ENCODE measurements at regions not wholly inside any gene's neighbourhood (a gene's known extent, or its start where the extent isn't known, plus 50 kb on each side); places are given as distances from the start of the nearest gene placed in this dataset.
"Not testable (repeated sequence)": the region's sequence is repeated elsewhere in the genome, so short reads cannot be mapped to it uniquely, and the experiment has no call there.

- no peak overlapping the region for H3K4me3 Mint-ChIP-seq
- no peaks in the 10 kb centered on the region for H3K36me3 Mint-ChIP-seq
- POLR2A ChIA-PET: no interaction called here
- H3K4me1 Mint-ChIP-seq: no peaks in the 10 kb centered on the region
- no peaks in the 10 kb centered on the region for H3K27me3 Mint-ChIP-seq
- H3K9me3 Mint-ChIP-seq: no peaks in the 10 kb centered on the region
- no peak for DNase-seq
- H3K27ac Mint-ChIP-seq: no peak overlapping the region
- ATAC-seq (ENCODE audit: low read depth): no peak
Measured at GRCh38 chr6:67759001-67759400, 876.1 kb upstream of the ADGRB3 start.

GRCh38 chr6:67757465-67758033 lies 877.5 kb upstream of the ADGRB3 start:
- POLR2A ChIA-PET: no interaction called here

GRCh38 chr6:67748521-67748920 lies 886.6 kb upstream of the ADGRB3 start:
- Mint-ChIP-seq H3K4me3 (no peak overlapping the region), H3K36me3 (no peaks in the 10 kb centered on the region), H3K27me3 (no peaks in the 10 kb centered on the region), H3K27ac (no peak overlapping the region), H3K9me3 (peaks cover 2% of the 10 kb centered on the region), H3K4me1 (no peaks in the 10 kb centered on the region)
- POLR2A ChIA-PET: no interaction called here
- DNase-seq (no peak), ATAC-seq (ENCODE audit: low read depth) (no peak)

More at GRCh38 chr6:67757465-67758033, 877.5 kb upstream of the ADGRB3 start:
- H3K27me3 Mint-ChIP-seq: no peaks in the 10 kb centered on the region
- H3K4me3 Mint-ChIP-seq: no peak overlapping the region
- H3K9me3 Mint-ChIP-seq: no peaks in the 10 kb centered on the region
- H3K4me1 Mint-ChIP-seq: no peaks in the 10 kb centered on the region
- no peaks in the 10 kb centered on the region for H3K36me3 Mint-ChIP-seq
- ATAC-seq (ENCODE audit: low read depth) (no peak), DNase-seq (no peak)
- H3K27ac Mint-ChIP-seq: no peak overlapping the region

- POLR2A ChIA-PET: no interaction called here
- ATAC-seq (ENCODE audit: low read depth): no peak
- Mint-ChIP-seq H3K4me1 (no peaks in the 10 kb centered on the region), H3K27me3 (no peaks in the 10 kb centered on the region), H3K9me3 (peaks cover 3% of the 10 kb centered on the region), H3K4me3 (no peak overlapping the region), H3K36me3 (no peaks in the 10 kb centered on the region), H3K27ac (no peak overlapping the region)
- DNase-seq: no peak
Measured at GRCh38 chr6:67736816-67737215, 898.3 kb upstream of the ADGRB3 start.

- no peak overlapping the region for H3K27ac Mint-ChIP-seq
- no peak for ATAC-seq (ENCODE audit: low read depth)
- DNase-seq: no peak
- H3K4me1 Mint-ChIP-seq: no peaks in the 10 kb centered on the region
- H3K4me3 Mint-ChIP-seq: no peak overlapping the region
- no peaks in the 10 kb centered on the region for H3K36me3 Mint-ChIP-seq
- no peaks in the 10 kb centered on the region for H3K27me3 Mint-ChIP-seq
- POLR2A ChIA-PET: no interaction called here
- peaks cover 4% of the 10 kb centered on the region for H3K9me3 Mint-ChIP-seq
Measured at GRCh38 chr6:67736161-67736560, 898.9 kb upstream of the ADGRB3 start.

- no peaks in the 10 kb centered on the region for H3K27me3 Mint-ChIP-seq
- POLR2A ChIA-PET: no interaction called here
- H3K4me1 Mint-ChIP-seq: no peaks in the 10 kb centered on the region
- no peak overlapping the region for H3K27ac Mint-ChIP-seq
- DNase-seq (no peak), ATAC-seq (ENCODE audit: low read depth) (no peak)
- H3K4me3 Mint-ChIP-seq: no peak overlapping the region
- peaks cover 4% of the 10 kb centered on the region for H3K9me3 Mint-ChIP-seq
- no peaks in the 10 kb centered on the region for H3K36me3 Mint-ChIP-seq
Measured at GRCh38 chr6:67735623-67736022, 899.5 kb upstream of the ADGRB3 start.

GRCh38 chr6:67722861-67723261 lies 912.2 kb upstream of the ADGRB3 start:
- Mint-ChIP-seq H3K27me3 (no peaks in the 10 kb centered on the region), H3K36me3 (no peaks in the 10 kb centered on the region), H3K9me3 (no peaks in the 10 kb centered on the region), H3K4me3 (no peak overlapping the region), H3K4me1 (no peaks in the 10 kb centered on the region), H3K27ac (no peak overlapping the region)
- ATAC-seq (ENCODE audit: low read depth) (no peak), DNase-seq (no peak)
- POLR2A ChIA-PET: no interaction called here

GRCh38 chr6:67717281-67717680 lies 917.8 kb upstream of the ADGRB3 start:
- H3K36me3 Mint-ChIP-seq: no peaks in the 10 kb centered on the region
- no peak for ATAC-seq (ENCODE audit: low read depth)

GRCh38 chr6:67706388-67706787 lies 928.7 kb upstream of the ADGRB3 start:
- H3K27me3 Mint-ChIP-seq: no peaks in the 10 kb centered on the region
- no peak for ATAC-seq (ENCODE audit: low read depth)
- H3K36me3 Mint-ChIP-seq: no peaks in the 10 kb centered on the region
- DNase-seq: no peak
- no peak overlapping the region for H3K27ac Mint-ChIP-seq
- H3K4me1 Mint-ChIP-seq: no peaks in the 10 kb centered on the region
- POLR2A ChIA-PET: no interaction called here
- peaks cover 4% of the 10 kb centered on the region for H3K9me3 Mint-ChIP-seq
- H3K4me3 Mint-ChIP-seq: no peak overlapping the region

More at GRCh38 chr6:67717281-67717680, 917.8 kb upstream of the ADGRB3 start:
- no peaks in the 10 kb centered on the region for H3K4me1 Mint-ChIP-seq
- POLR2A ChIA-PET: no interaction called here
- H3K4me3 Mint-ChIP-seq: no peak overlapping the region
- no peaks in the 10 kb centered on the region for H3K9me3 Mint-ChIP-seq
- H3K27ac Mint-ChIP-seq: no peak overlapping the region
- H3K27me3 Mint-ChIP-seq: no peaks in the 10 kb centered on the region
- no peak for DNase-seq

- DNase-seq (no peak), ATAC-seq (ENCODE audit: low read depth) (no peak)
- Mint-ChIP-seq H3K27me3 (no peaks in the 10 kb centered on the region), H3K27ac (no peak overlapping the region), H3K4me3 (no peak overlapping the region), H3K9me3 (no peaks in the 10 kb centered on the region), H3K36me3 (no peaks in the 10 kb centered on the region), H3K4me1 (no peaks in the 10 kb centered on the region)
- POLR2A ChIA-PET: no interaction called here
Measured at GRCh38 chr6:67698534-67698933, 936.5 kb upstream of the ADGRB3 start.

- no peak overlapping the region for H3K4me3 Mint-ChIP-seq
- H3K27me3 Mint-ChIP-seq: no peaks in the 10 kb centered on the region
- DNase-seq: no peak
- peaks cover 1% of the 10 kb centered on the region for H3K9me3 Mint-ChIP-seq
- H3K4me1 Mint-ChIP-seq: no peaks in the 10 kb centered on the region
- no peaks in the 10 kb centered on the region for H3K36me3 Mint-ChIP-seq
- no peak for ATAC-seq (ENCODE audit: low read depth)
- POLR2A ChIA-PET: no interaction called here
- no peak overlapping the region for H3K27ac Mint-ChIP-seq
Measured at GRCh38 chr6:67694127-67694526, 941.0 kb upstream of the ADGRB3 start.

- DNase-seq: no peak
- Mint-ChIP-seq H3K27ac (no peak overlapping the region), H3K4me1 (no peaks in the 10 kb centered on the region), H3K9me3 (peaks cover 3% of the 10 kb centered on the region), H3K4me3 (no peak overlapping the region), H3K27me3 (no peaks in the 10 kb centered on the region), H3K36me3 (no peaks in the 10 kb centered on the region)
- no peak for ATAC-seq (ENCODE audit: low read depth)
- POLR2A ChIA-PET: no interaction called here
Measured at GRCh38 chr6:67689329-67689728, 945.8 kb upstream of the ADGRB3 start.

GRCh38 chr6:67687396-67687795 lies 947.7 kb upstream of the ADGRB3 start:
- Mint-ChIP-seq H3K27me3 (no peaks in the 10 kb centered on the region), H3K4me3 (no peak overlapping the region), H3K36me3 (no peaks in the 10 kb centered on the region), H3K4me1 (no peaks in the 10 kb centered on the region), H3K9me3 (peaks cover 3% of the 10 kb centered on the region), H3K27ac (no peak overlapping the region)
- POLR2A ChIA-PET: no interaction called here
- ATAC-seq (ENCODE audit: low read depth) (no peak), DNase-seq (no peak)

- H3K27ac Mint-ChIP-seq; POLR2A ChIA-PET; H3K9me3 Mint-ChIP-seq; H3K27me3 Mint-ChIP-seq; ATAC-seq (ENCODE audit: low read depth); DNase-seq; H3K4me3 Mint-ChIP-seq; H3K4me1 Mint-ChIP-seq; H3K36me3 Mint-ChIP-seq: not testable (repeated sequence)
Measured at GRCh38 chr6:67686225-67686624, 948.9 kb upstream of the ADGRB3 start.

- peaks cover under 1% of the 10 kb centered on the region for H3K9me3 Mint-ChIP-seq
- no peak overlapping the region for H3K4me3 Mint-ChIP-seq
- no peak overlapping the region for H3K27ac Mint-ChIP-seq
- ATAC-seq (ENCODE audit: low read depth) (no peak), DNase-seq (no peak)
- no peaks in the 10 kb centered on the region for H3K36me3 Mint-ChIP-seq
- POLR2A ChIA-PET: no interaction called here
- H3K4me1 Mint-ChIP-seq: no peaks in the 10 kb centered on the region
- no peaks in the 10 kb centered on the region for H3K27me3 Mint-ChIP-seq
Measured at GRCh38 chr6:67683960-67684359, 951.1 kb upstream of the ADGRB3 start.
